ENCODE measurements at regions not wholly inside any gene's neighbourhood (a gene's known extent, or its start where the extent isn't known, plus 50 kb on each side); places are given as distances from the start of the nearest gene placed in this dataset.

DNA sequence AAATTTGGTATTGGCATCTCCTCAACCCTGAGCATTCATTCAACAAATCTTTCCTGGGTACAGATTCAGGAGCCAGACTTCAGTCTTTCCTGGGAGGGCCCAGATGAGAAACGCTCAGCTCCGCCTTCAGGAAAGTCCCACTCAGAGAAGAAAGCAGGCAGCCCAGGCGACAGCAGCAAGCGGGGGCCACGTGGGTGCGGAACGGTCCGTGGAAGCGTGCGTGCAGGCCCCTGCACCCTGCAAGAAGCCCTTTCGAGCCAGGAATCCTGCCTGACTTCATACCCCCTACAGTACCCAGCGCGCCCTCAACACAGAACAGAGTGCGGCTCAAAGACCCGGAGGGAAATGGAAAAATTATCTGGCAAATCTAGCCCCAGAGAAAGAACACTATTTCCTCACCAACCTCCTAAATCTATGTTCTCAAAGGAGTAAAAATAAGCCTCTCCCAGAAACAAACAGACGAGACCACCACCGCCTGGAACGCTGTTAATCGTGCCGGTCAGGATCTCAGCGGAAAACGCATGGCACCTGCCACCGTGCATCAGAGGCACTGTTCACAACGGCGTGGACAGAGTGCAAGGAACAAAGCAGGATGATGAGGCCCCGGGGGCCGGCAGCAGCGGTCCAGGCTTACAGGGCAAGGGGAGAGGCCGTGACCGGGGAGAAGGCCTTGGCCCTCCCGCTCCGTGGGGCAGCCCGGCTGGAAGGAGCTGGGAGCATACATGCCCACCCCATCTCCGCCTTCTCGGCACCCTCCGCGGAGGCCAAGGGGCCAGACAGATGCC lies 318.3 kb downstream of the EIPR1 start:
- ChIA-PET POLR2A (no interaction called here), CTCF (no interaction called here)
- Histone ChIP-seq H3K9me3 (no peaks in the 10 kb centered on the region), H3K36me3 (ENCODE audit: control insufficient read depth, insufficient read depth, low read length) (no peaks in the 10 kb centered on the region), H3K4me3 (ENCODE audit: low read depth, low read length) (no peak overlapping the region), H3K4me1 (no peaks in the 10 kb centered on the region), H3K27me3 (replicated peaks; ENCODE audit: control insufficient read depth, insufficient read depth, low read length) (no peaks in the 10 kb centered on the region)
- no peak for DNase-seq
- H3K27me3 Mint-ChIP-seq (ENCODE audit: insufficient read depth, unreplicated experiment), result peaks cover 10% of the 10 kb centered on the region
- H3K36me3 Mint-ChIP-seq (ENCODE audit: insufficient read depth, unreplicated experiment), result no peaks in the 10 kb centered on the region
- BruUV-seq (replicated peaks), result no TSS peak
- H3K27ac Mint-ChIP-seq (ENCODE audit: unreplicated experiment), result no peak overlapping the region
- peaks cover 13% of the 10 kb centered on the region for H3K9me3 Mint-ChIP-seq (ENCODE audit: unreplicated experiment)
- TF ChIP-seq, protein P1, sequence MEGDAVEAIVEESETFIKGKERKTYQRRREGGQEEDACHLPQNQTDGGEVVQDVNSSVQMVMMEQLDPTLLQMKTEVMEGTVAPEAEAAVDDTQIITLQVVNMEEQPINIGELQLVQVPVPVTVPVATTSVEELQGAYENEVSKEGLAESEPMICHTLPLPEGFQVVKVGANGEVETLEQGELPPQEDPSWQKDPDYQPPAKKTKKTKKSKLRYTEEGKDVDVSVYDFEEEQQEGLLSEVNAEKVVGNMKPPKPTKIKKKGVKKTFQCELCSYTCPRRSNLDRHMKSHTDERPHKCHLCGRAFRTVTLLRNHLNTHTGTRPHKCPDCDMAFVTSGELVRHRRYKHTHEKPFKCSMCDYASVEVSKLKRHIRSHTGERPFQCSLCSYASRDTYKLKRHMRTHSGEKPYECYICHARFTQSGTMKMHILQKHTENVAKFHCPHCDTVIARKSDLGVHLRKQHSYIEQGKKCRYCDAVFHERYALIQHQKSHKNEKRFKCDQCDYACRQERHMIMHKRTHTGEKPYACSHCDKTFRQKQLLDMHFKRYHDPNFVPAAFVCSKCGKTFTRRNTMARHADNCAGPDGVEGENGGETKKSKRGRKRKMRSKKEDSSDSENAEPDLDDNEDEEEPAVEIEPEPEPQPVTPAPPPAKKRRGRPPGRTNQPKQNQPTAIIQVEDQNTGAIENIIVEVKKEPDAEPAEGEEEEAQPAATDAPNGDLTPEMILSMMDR (IDR thresholded peaks at IDR 0.05; ENCODE audit: insufficient read depth in 1 of 2, low read depth in 1 of 2, low read length in 1 of 2, severe bottlenecking in 1 of 2, unreplicated experiment in 1 of 2), result no peak
- no peaks in the 10 kb centered on the region for H3K4me1 Mint-ChIP-seq (ENCODE audit: low read depth, unreplicated experiment)
- no peak overlapping the region for H3K4me3 Mint-ChIP-seq (ENCODE audit: unreplicated experiment)
- intact Hi-C loops (cut with micrococcal nuclease; ENCODE audit: unreplicated experiment), result no loop called here

DNA sequence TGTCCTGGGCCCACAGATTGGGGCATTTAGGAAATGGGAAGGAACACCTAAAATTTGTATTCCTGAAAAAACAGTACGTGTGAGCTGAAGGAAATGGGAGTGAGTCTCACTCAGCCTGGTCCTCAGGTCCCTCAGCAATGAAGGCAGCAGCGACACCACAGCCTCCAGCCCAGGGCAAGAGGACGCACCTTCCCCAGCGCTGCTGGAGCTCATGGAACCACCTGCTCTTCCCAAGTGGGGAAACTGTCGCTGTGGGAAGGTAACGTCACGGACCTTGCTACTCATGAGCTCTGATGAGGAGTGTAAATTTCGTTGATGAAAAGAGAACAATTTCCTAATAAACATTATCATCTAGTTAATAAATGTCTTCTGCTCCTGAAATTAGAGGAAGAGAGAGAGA lies 323.6 kb downstream of the EIPR1 start:
- BruUV-seq (replicated peaks), result no TSS peak
- TF ChIP-seq, protein P1 (IDR thresholded peaks at IDR 0.05; ENCODE audit: insufficient read depth in 1 of 2, low read depth in 1 of 2, low read length in 1 of 2, severe bottlenecking in 1 of 2, unreplicated experiment in 1 of 2), result no peak
- ChIA-PET POLR2A (no interaction called here), CTCF (no interaction called here)
- Histone ChIP-seq H3K36me3 (ENCODE audit: control insufficient read depth, insufficient read depth, low read length) (no peaks in the 10 kb centered on the region), H3K27me3 (replicated peaks; ENCODE audit: control insufficient read depth, insufficient read depth, low read length) (no peaks in the 10 kb centered on the region), H3K4me3 (ENCODE audit: low read depth, low read length) (no peak overlapping the region), H3K4me1 (no peaks in the 10 kb centered on the region), H3K9me3 (no peaks in the 10 kb centered on the region)
- Mint-ChIP-seq H3K4me3 (ENCODE audit: unreplicated experiment) (no peak overlapping the region), H3K36me3 (ENCODE audit: insufficient read depth, unreplicated experiment) (no peaks in the 10 kb centered on the region), H3K27ac (ENCODE audit: unreplicated experiment) (no peak overlapping the region), H3K9me3 (ENCODE audit: unreplicated experiment) (peaks cover 13% of the 10 kb centered on the region), H3K27me3 (ENCODE audit: insufficient read depth, unreplicated experiment) (peaks cover 11% of the 10 kb centered on the region), H3K4me1 (ENCODE audit: low read depth, unreplicated experiment) (no peaks in the 10 kb centered on the region)
- DNase-seq, result no peak
- intact Hi-C loops (cut with micrococcal nuclease; ENCODE audit: unreplicated experiment), result no loop called here

DNA sequence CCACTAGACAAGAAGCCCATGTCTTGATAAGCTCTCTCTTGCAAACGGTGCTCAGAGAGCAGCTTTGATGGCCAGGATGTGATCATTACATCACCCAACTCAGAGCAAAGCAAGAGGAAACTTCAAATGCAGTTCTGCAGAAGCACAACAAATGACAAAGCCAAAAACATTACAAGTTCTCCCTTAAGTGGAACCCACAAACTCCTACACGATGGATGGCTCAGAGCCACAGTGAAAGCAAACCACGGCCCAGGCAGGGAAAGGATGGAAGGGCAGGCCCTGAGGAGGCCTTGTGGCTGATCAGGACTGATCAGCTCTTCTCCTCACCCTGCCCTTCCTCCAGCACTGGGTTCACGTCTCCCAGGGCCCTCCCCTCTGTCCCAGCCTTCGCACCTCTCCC lies 326.4 kb downstream of the EIPR1 start:
- CTCF ChIA-PET, result no interaction called here
- H3K4me1 Mint-ChIP-seq (ENCODE audit: low read depth, unreplicated experiment), result no peaks in the 10 kb centered on the region
- DNase-seq, result no peak
- no peak overlapping the region for H3K27ac Mint-ChIP-seq (ENCODE audit: unreplicated experiment)
- Histone ChIP-seq H3K9me3 (no peaks in the 10 kb centered on the region), H3K27me3 (replicated peaks; ENCODE audit: control insufficient read depth, insufficient read depth, low read length) (no peaks in the 10 kb centered on the region), H3K36me3 (ENCODE audit: control insufficient read depth, insufficient read depth, low read length) (no peaks in the 10 kb centered on the region), H3K4me3 (ENCODE audit: low read depth, low read length) (no peak overlapping the region), H3K4me1 (no peaks in the 10 kb centered on the region)
- H3K36me3 Mint-ChIP-seq (ENCODE audit: insufficient read depth, unreplicated experiment), result no peaks in the 10 kb centered on the region
- POLR2A ChIA-PET, result no interaction called here
- H3K27me3 Mint-ChIP-seq (ENCODE audit: insufficient read depth, unreplicated experiment), result peaks cover 6% of the 10 kb centered on the region
- no peak overlapping the region for H3K4me3 Mint-ChIP-seq (ENCODE audit: unreplicated experiment)
- intact Hi-C loops (cut with micrococcal nuclease; ENCODE audit: unreplicated experiment), result no loop called here
- TF ChIP-seq, protein P1 (IDR thresholded peaks at IDR 0.05; ENCODE audit: insufficient read depth in 1 of 2, low read depth in 1 of 2, low read length in 1 of 2, severe bottlenecking in 1 of 2, unreplicated experiment in 1 of 2), result no peak
- no TSS peak for BruUV-seq (replicated peaks)
- H3K9me3 Mint-ChIP-seq (ENCODE audit: unreplicated experiment), result no peaks in the 10 kb centered on the region

Measured in Caco-2 (cell line).